LNCAP (cell line): ENCODE measurements at regions not wholly inside any gene's neighbourhood (a gene's known extent, or its start where the extent isn't known, plus 50 kb on each side); places are given as distances from the start of the nearest gene placed in this dataset.

Source experiments
- TF ChIP-seq, protein P1 (sequence below): fragments of 450-650 bp; IDR thresholded peaks from 2 replicates; pipeline ENCODE4 v1.5.1; 2017; ENCODE audit warnings: mild to moderate bottlenecking

DNA sequence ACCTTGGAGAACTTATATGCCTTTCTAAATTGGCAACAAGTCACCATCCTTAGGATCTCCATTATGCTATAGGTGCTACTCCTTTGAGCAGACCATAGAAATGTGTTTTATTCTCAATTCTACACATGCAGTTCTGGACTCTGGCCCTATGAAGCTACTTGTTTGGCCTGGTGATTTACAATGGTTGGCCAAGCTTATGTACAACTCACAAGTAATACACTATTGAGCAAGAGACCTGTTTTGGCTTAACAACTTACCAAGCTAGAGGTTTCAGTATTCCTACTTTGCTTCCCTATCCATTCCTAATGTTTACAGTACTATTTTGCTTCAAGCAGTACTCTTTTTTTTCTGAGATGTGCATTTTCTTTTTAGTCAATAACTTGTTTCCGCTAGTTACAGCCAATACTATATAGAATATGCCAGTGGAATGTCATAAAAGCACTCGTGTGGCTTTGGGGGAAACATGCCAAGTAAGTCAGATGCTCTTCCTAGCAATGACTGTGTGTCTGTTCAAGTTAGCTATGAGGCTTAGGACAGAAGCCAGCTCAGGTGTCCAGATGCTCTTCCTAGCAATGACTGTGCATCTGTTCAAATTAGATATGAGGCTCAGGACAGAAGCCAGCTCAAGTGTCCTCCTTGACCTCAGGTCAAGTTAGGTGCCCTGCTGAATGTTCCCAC is 174.9 kb upstream of the SEMA6D start:
- TF ChIP-seq, protein P1, sequence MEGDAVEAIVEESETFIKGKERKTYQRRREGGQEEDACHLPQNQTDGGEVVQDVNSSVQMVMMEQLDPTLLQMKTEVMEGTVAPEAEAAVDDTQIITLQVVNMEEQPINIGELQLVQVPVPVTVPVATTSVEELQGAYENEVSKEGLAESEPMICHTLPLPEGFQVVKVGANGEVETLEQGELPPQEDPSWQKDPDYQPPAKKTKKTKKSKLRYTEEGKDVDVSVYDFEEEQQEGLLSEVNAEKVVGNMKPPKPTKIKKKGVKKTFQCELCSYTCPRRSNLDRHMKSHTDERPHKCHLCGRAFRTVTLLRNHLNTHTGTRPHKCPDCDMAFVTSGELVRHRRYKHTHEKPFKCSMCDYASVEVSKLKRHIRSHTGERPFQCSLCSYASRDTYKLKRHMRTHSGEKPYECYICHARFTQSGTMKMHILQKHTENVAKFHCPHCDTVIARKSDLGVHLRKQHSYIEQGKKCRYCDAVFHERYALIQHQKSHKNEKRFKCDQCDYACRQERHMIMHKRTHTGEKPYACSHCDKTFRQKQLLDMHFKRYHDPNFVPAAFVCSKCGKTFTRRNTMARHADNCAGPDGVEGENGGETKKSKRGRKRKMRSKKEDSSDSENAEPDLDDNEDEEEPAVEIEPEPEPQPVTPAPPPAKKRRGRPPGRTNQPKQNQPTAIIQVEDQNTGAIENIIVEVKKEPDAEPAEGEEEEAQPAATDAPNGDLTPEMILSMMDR = no peak

DNA sequence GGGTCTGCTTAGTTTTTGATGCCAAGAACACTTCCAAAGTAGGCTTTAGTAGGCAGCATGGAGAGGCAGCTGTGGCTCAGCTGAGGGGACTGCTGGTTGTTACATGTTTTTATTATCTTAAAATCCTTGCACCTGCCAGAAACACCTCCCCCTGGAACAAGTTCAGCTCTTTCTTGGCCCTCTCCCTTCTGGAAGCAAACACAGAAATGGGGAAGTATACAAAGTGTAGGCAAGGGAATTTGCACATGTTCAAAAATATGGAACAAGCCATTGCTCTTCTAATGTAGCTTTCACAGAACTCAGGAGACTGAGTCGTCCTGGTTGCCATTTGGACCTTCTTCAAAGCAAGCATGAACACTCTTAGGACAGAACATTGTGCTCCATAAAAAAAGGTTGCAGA is 169.1 kb upstream of the SEMA6D start:
- TF ChIP-seq, protein P1 = no peak

DNA sequence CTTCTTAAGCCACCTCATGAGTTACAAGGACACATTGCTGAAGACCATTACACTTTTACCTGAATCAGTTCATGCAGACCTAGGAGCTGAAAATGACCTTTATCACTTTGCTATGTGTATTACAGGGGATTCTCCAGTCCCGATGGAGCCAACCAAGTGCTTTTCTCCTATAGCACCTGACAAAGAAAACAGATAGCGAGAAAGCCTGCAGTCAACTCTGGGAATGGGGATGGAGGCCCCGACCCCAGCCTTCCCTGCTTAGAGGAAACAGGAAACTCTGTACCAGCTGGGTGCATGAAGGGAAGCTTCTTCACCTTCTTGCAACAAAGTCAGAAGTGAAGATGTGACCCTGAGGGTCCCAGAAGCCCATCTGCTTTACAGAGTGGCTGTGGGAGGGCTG is 168.3 kb upstream of the SEMA6D start:
- TF ChIP-seq, protein P1 = no peak

DNA sequence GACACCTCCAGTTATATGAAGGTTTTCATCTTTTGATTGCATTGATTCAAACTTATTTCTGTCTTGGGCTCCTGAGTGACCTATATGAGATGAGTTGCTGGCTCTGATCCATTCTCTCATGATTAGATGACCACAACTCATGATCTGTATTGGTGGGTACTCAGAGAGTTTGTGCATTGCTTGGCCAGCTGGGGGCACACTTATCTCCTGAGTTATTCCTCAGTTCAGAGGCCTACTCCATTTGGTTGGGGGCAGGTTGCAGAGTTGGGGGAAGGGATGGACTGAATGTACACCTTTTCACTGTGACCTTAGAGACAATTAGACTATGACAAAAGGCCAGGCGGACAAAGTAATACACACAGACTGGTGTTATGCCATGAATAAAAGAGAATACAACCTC is 166.2 kb upstream of the SEMA6D start:
- TF ChIP-seq, protein P1 = no peak

DNA sequence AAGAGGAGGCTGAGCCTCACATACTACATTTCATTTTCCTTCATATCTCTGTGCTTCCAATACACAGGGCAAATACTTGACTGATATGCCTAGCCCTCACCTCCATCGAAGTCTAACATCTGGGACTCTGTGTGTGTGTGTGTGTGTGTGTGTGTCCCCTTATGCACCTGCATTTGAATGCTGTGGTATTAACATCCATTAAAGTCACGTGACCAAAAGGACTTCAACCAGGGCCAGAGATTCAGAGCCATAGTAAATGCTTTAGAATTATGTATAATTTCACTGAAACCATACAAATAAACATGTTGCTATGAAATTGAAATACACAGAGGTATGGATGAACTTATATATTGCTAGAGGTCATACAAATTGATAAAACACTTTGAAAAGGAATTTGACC is 165.8 kb upstream of the SEMA6D start:
- TF ChIP-seq, protein P1 = no peak

DNA sequence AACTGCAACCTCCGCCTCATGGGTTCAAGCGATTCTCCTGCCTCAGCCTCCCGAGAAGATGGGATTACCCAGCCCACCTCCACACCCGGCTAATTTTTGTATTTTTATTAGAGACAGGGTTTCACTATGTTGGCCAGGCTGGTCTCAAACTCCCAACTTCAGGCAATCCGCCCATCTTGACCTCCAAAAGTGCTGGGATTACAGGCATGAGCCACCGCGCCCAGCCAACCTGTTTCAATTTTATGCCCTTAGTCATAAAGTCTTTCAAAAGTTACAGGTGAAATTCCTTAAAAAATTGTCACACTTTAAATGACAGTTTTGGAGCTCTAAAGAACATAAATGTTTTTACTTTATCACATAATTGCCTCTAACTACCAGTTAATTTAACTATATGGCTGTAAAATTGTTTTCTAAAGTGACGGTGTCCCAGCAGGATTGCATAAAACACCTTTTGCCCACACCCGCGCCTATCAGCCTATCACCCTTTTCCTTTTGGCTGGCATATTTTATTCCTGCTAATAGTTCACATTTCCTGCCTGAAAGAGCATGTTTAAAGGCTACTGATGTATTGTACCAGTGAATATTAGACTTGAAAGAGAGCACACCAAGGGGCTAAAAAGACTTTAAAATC is 164.2 kb upstream of the SEMA6D start:
- TF ChIP-seq, protein P1 = no peak

DNA sequence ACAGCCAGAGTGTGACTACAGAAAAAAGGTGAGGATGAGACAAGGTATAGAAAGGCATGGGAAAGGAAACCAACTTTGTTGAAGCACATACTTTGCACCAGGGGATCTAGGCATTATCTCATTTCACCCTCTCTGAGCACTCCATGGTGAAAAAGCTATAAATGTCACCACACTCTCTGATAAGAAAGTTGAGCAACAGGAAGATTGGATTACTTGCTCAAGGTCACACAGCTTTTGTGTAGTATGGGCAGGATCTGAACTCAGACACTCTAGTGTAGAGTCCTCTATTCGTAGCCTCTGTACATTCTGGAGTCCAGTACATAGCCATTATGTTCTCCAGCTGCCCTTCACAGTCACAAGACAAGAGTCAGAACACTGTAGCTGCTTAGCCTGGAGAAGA is 163.4 kb upstream of the SEMA6D start:
- TF ChIP-seq, protein P1 = no peak

DNA sequence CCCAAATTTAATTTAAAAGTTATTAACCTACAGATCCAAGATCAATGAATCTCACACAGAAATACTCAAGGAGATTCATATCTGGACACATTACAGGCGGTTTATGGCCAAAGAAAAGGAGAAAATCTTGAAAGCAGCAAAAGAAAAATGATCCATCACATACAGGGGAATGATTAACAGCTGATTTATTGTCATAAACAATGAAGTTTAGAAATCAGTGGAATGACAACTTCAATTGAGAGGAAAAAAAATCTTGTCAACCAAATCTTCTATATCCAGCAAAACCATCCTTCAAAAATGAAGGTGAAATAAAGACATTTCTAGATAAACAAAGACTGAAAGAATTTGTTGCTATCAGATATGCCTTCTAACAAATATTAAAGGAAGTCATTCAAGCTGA is 156.2 kb upstream of the SEMA6D start:
- TF ChIP-seq, protein P1 = no peak
